ENCODE measurements at regions not wholly inside any gene's neighbourhood (a gene's known extent, or its start where the extent isn't known, plus 50 kb on each side); places are given as distances from the start of the nearest gene placed in this dataset.

- peak in 1 of 2 experiments; percentile 5 for DNase-seq
Observed at GRCh38 chr9:1337169-1337568, 287.0 kb downstream of the DMRT2 start.

GRCh38 chr9:1340390-1340789 lies 290.2 kb downstream of the DMRT2 start:
- no peak for DNase-seq

GRCh38 chr9:1353291-1353690 lies 303.1 kb downstream of the DMRT2 start:
- no peak for DNase-seq

- no peak for DNase-seq
Observed at GRCh38 chr9:1354086-1354485, 303.9 kb downstream of the DMRT2 start.

- DNase-seq = no peak
Observed at GRCh38 chr9:1354606-1355005, 304.4 kb downstream of the DMRT2 start.

GRCh38 chr9:1355656-1356055 lies 305.5 kb downstream of the DMRT2 start:
- DNase-seq = no peak

- DNase-seq = no peak
Observed at GRCh38 chr9:1362845-1363244, 312.7 kb downstream of the DMRT2 start.

- no peak for DNase-seq
Observed at GRCh38 chr9:1366276-1366675, 316.1 kb downstream of the DMRT2 start.

- no peak for DNase-seq
Observed at GRCh38 chr9:1369297-1369696, 319.1 kb downstream of the DMRT2 start.

GRCh38 chr9:1373445-1373844 lies 323.3 kb downstream of the DMRT2 start:
- no peak for DNase-seq

GRCh38 chr9:1383899-1384455 lies 333.8 kb downstream of the DMRT2 start:
- DNase-seq = no peak

- no peak for DNase-seq
Observed at GRCh38 chr9:1384816-1385215, 334.7 kb downstream of the DMRT2 start.

- DNase-seq = no peak
Observed at GRCh38 chr9:1386420-1386819, 336.3 kb downstream of the DMRT2 start.

GRCh38 chr9:1388216-1388615 lies 338.1 kb downstream of the DMRT2 start:
- no peak for DNase-seq

GRCh38 chr9:1400983-1401382 lies 350.8 kb downstream of the DMRT2 start:
- DNase-seq = peak in 1 of 2 experiments; percentile 22

GRCh38 chr9:1404940-1405339 lies 354.8 kb downstream of the DMRT2 start:
- DNase-seq = peak; percentile 81 to 93

- DNase-seq = no peak
Observed at GRCh38 chr9:1411826-1412225, 361.7 kb downstream of the DMRT2 start.

- peak in 1 of 2 experiments; percentile 42 for DNase-seq
Observed at GRCh38 chr9:1414711-1415131, 364.6 kb downstream of the DMRT2 start.

- peak; percentile 48 to 75 for DNase-seq
Observed at GRCh38 chr9:1415146-1415545, 365.0 kb downstream of the DMRT2 start.

GRCh38 chr9:1416261-1416660 lies 366.1 kb downstream of the DMRT2 start:
- DNase-seq = no peak

- DNase-seq = no peak
Observed at GRCh38 chr9:1421436-1421835, 371.3 kb downstream of the DMRT2 start.

GRCh38 chr9:1427875-1428274 lies 377.7 kb downstream of the DMRT2 start:
- no peak for DNase-seq

GRCh38 chr9:1429297-1429696 lies 379.1 kb downstream of the DMRT2 start:
- DNase-seq = peak; percentile 66 to 87

- DNase-seq = no peak
Observed at GRCh38 chr9:1431461-1431860, 381.3 kb downstream of the DMRT2 start.

GRCh38 chr9:1434052-1434767 lies 384.1 kb downstream of the DMRT2 start:
- peak in 1 of 2 experiments; percentile 29 for DNase-seq

All from NCI-H526 (cell line).